ENCODE measurements at regions not wholly inside any gene's neighbourhood (a gene's known extent, or its start where the extent isn't known, plus 50 kb on each side); places are given as distances from the start of the nearest gene placed in this dataset.

GRCh38 chr6:90739339-90739738 is 152.5 kb upstream of the MAP3K7 start:
- H3K4me3 ChIP-seq (ENCODE audit: low read depth, low read length), result no peak overlapping the region
- no peak for TF ChIP-seq CTCF (IDR thresholded peaks at IDR 0.05; ENCODE audit: control insufficient read depth, extremely low read depth, insufficient read depth)
- DNase-seq (ENCODE audit: low read depth), result no peak

DNA sequence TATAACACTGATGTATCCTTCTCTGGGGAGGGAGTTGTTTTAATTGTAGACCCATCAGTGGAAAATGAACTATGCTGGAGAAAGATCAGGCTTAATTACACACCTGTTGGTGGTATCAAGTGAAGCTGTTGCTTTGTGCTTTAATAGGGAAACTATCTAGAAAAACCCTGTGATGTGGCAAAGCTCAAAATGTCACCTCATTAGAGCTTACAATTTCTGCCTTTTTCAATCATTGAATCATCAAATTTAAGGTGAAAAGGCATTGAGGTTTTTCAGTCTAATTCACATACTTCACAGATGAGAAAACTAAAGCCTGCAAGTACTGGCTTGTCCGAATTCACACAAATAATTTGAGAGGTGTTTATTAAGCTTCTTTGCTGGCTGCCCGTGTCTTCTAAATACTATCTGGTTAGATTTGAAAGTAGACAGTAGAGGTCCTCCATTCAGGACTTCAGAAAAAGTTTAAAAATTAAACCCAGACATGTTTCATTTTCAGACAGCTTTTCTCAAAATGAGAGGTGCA is 143.3 kb upstream of the MAP3K7 start:
- TF ChIP-seq CTCF (IDR thresholded peaks at IDR 0.05; ENCODE audit: control insufficient read depth, extremely low read depth, insufficient read depth), result no peak
- no peak overlapping the region for H3K4me3 ChIP-seq (ENCODE audit: low read depth, low read length)
- DNase-seq (ENCODE audit: low read depth), result no peak

DNA sequence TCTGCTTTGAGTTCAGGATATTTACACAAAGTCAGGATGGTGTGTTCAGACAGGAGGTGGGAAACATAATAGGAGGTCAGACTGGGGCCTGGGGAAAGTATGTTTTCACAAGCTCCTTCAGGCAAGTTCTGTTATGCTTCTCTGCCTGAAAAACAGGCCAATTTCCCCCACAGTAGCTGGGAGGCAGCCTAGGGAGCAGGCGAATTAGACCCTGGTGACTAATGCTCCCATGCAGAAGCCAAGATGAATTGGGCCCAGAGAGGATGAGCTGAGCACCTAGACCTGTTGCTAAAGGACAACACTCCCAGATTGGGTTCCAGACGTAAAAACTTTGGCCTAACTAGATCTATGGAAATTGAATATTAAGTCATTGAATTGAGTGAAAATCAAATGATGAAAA is 142.2 kb upstream of the MAP3K7 start:
- TF ChIP-seq CTCF (IDR thresholded peaks at IDR 0.05; ENCODE audit: control insufficient read depth, extremely low read depth, insufficient read depth), result no peak
- DNase-seq (ENCODE audit: low read depth), result no peak
- no peak overlapping the region for H3K4me3 ChIP-seq (ENCODE audit: low read depth, low read length)

GRCh38 chr6:90722648-90723047 is 135.8 kb upstream of the MAP3K7 start:
- TF ChIP-seq CTCF (IDR thresholded peaks at IDR 0.05; ENCODE audit: control insufficient read depth, extremely low read depth, insufficient read depth), result no peak
- no peak for DNase-seq (ENCODE audit: low read depth)
- no peak overlapping the region for H3K4me3 ChIP-seq (ENCODE audit: low read depth, low read length)

DNA sequence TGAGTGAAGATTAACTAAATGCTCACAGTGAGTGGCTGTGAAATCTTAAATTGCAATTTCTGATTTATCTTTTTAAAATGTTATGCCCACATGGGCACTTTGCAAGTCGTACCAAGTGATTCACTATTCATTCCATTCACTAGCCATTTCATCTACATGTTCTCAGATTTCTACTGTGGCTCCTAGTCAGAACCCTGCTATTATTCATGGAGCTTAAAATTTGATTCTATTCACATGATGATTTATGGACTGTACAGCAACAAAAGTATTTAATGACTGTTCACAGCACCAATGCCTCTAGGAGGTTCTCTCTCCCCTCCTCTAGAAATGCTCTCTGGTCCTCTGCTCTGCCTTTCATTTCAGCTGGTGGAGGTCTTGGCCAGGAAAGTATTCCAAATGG is 133.5 kb upstream of the MAP3K7 start:
- H3K4me3 ChIP-seq (ENCODE audit: low read depth, low read length), result no peak overlapping the region
- no peak for TF ChIP-seq CTCF (IDR thresholded peaks at IDR 0.05; ENCODE audit: control insufficient read depth, extremely low read depth, insufficient read depth)
- DNase-seq (ENCODE audit: low read depth), result no peak

- no peak for DNase-seq (ENCODE audit: low read depth)
- no peak overlapping the region for H3K4me3 ChIP-seq (ENCODE audit: low read depth, low read length)
- TF ChIP-seq CTCF (IDR thresholded peaks at IDR 0.05; ENCODE audit: control insufficient read depth, extremely low read depth, insufficient read depth), result no peak
These were observed 132.7 kb upstream of the MAP3K7 start for GRCh38 chr6:90719321-90720195.
